ENCODE measurements at regions not wholly inside any gene's neighbourhood (a gene's known extent, or its start where the extent isn't known, plus 50 kb on each side); places are given as distances from the start of the nearest gene placed in this dataset.

- no peak for DNase-seq
Observed at GRCh38 chr16:86894029-86894567, 315.7 kb downstream of the FOXL1 start.

- no peak for DNase-seq
Observed at GRCh38 chr16:86894925-86895324, 316.6 kb downstream of the FOXL1 start.

- DNase-seq, result no peak
Observed at GRCh38 chr16:86895606-86896005, 317.3 kb downstream of the FOXL1 start.

- DNase-seq, result no peak
Observed at GRCh38 chr16:86896976-86897375, 318.6 kb downstream of the FOXL1 start.

GRCh38 chr16:86897486-86897885 lies 319.1 kb downstream of the FOXL1 start:
- no peak for DNase-seq

GRCh38 chr16:86898386-86898785 lies 320.0 kb downstream of the FOXL1 start:
- no peak for DNase-seq

GRCh38 chr16:86899151-86899550 lies 320.8 kb downstream of the FOXL1 start:
- DNase-seq, result no peak

GRCh38 chr16:86899757-86900156 lies 321.4 kb downstream of the FOXL1 start:
- DNase-seq, result no peak

- no peak for DNase-seq
Observed at GRCh38 chr16:86901483-86901882, 323.1 kb downstream of the FOXL1 start.

GRCh38 chr16:86902656-86903001 lies 324.3 kb downstream of the FOXL1 start:
- no peak for DNase-seq

GRCh38 chr16:86903068-86903467 lies 324.7 kb downstream of the FOXL1 start:
- DNase-seq, result no peak

GRCh38 chr16:86905302-86905701 lies 327.0 kb downstream of the FOXL1 start:
- DNase-seq, result no peak

- no peak for DNase-seq
Observed at GRCh38 chr16:86906623-86907022, 328.3 kb downstream of the FOXL1 start.

GRCh38 chr16:86909359-86910160 lies 331.2 kb downstream of the FOXL1 start:
- DNase-seq, result no peak

- DNase-seq, result no peak
Observed at GRCh38 chr16:86910161-86910769, 331.9 kb downstream of the FOXL1 start.

GRCh38 chr16:86911437-86911958 lies 333.1 kb downstream of the FOXL1 start:
- no peak for DNase-seq

GRCh38 chr16:86913886-86914285 lies 335.5 kb downstream of the FOXL1 start:
- DNase-seq, result no peak

GRCh38 chr16:86914876-86915717 lies 336.7 kb downstream of the FOXL1 start:
- no peak for DNase-seq

GRCh38 chr16:86917471-86918365 lies 339.4 kb downstream of the FOXL1 start:
- no peak for DNase-seq

- DNase-seq, result no peak
Observed at GRCh38 chr16:86918637-86919036, 340.3 kb downstream of the FOXL1 start.

GRCh38 chr16:86919078-86919477 lies 340.7 kb downstream of the FOXL1 start:
- no peak for DNase-seq
